ENCODE measurements at regions not wholly inside any gene's neighbourhood (a gene's known extent, or its start where the extent isn't known, plus 50 kb on each side); places are given as distances from the start of the nearest gene placed in this dataset.

- no peak overlapping the region for H2BK15ac ChIP-seq (ENCODE audit: low read depth, low read length)
- H4K20me1 ChIP-seq (ENCODE audit: control insufficient read depth, insufficient read depth, insufficient read length), result no peaks in the 10 kb centered on the region
Measured at GRCh38 chr5:26239588-26239987, 798.8 kb downstream of the CDH9 start.

More at GRCh38 chr5:26239588-26239987, 798.8 kb downstream of the CDH9 start:
- no peaks in the 10 kb centered on the region for H3K27me3 ChIP-seq (ENCODE audit: insufficient read depth, low read length)
- H3K9ac ChIP-seq (ENCODE audit: extremely low read depth, insufficient read length, low read length), result no peak overlapping the region
- peaks cover 31 to 34% of the 10 kb centered on the region in 2 experiments for H3K9me3 Mint-ChIP-seq
- no peak overlapping the region for H2AK5ac ChIP-seq (ENCODE audit: insufficient read length, low read length)
- no peaks in the 10 kb centered on the region for H3K79me1 ChIP-seq (ENCODE audit: insufficient read depth, low read depth, low read length, poor library complexity, severe bottlenecking)
- H3K79me2 ChIP-seq (ENCODE audit: insufficient read depth, low read length), result no peaks in the 10 kb centered on the region
- H3K14ac ChIP-seq (ENCODE audit: insufficient read depth, low read length), result no peak overlapping the region
- H2BK5ac ChIP-seq (ENCODE audit: insufficient read length, low read length), result no peak overlapping the region
- no peak for TF ChIP-seq CTCF (conservative IDR thresholded peaks at IDR 0.05)
- H4K5ac ChIP-seq (ENCODE audit: insufficient read length, low read depth, low read length), result no peak overlapping the region
- no peaks in the 10 kb centered on the region for H3K4me1 ChIP-seq (ENCODE audit: insufficient read depth, low read length)
- no peak overlapping the region for H3K27ac Mint-ChIP-seq
- H2BK20ac ChIP-seq (ENCODE audit: low read depth, low read length, poor library complexity, severe bottlenecking), result no peak overlapping the region
- H3K36me3 Mint-ChIP-seq (ENCODE audit: insufficient read depth in 1 of 3, low read depth in 3 of 3), result peaks cover 1 to 32% (median 7%) of the 10 kb centered on the region in 3 experiments; a peak in 5 of 7 replicates
- H4K91ac ChIP-seq (ENCODE audit: insufficient read length, low read depth, low read length), result no peak overlapping the region
- no peak for DNase-seq
- H3K27ac ChIP-seq (ENCODE audit: insufficient read length, low read depth, low read length), result no peak overlapping the region
- H3K56ac ChIP-seq (ENCODE audit: insufficient read length, low read depth, low read length), result no peak overlapping the region
- no peak overlapping the region for H3K4me3 Mint-ChIP-seq
- WGBS (ENCODE audit: extremely low coverage, insufficient read length, low lambda C conversion rate), result no CpG with 5 or more reads among the region's 4 CpGs
- no peak overlapping the region for H3T11ph ChIP-seq (ENCODE audit: low read length)
- peaks cover 2 to 7% of the 10 kb centered on the region in 2 experiments; a peak in 2 of 4 replicates for H3K4me1 Mint-ChIP-seq
- no peak overlapping the region for H3K23ac ChIP-seq (ENCODE audit: insufficient read length, low read depth, low read length)
- no peak overlapping the region for H4K8ac ChIP-seq (replicated peaks; ENCODE audit: insufficient read length, low read depth, low read length)
- no peak overlapping the region for H2AFZ ChIP-seq (ENCODE audit: low read length)
- H3K4ac ChIP-seq (ENCODE audit: low read depth, low read length), result no peak overlapping the region
- no peaks in the 10 kb centered on the region for H3K23me2 ChIP-seq (ENCODE audit: insufficient read length, low read depth, low read length, poor library complexity, severe bottlenecking)
- H3K27me3 Mint-ChIP-seq (ENCODE audit: low read depth), result peaks cover 43% of the 10 kb centered on the region
- H3K18ac ChIP-seq (ENCODE audit: insufficient read length, low read depth, low read length), result no peak overlapping the region
- no peak overlapping the region for H2BK120ac ChIP-seq (ENCODE audit: low read depth, low read length, poor library complexity, severe bottlenecking)
- no peak overlapping the region for H2BK12ac ChIP-seq (ENCODE audit: insufficient read length, low read depth, low read length)
- H3K9me3 ChIP-seq (ENCODE audit: control insufficient read depth, low read depth, low read length), result no peaks in the 10 kb centered on the region
- no peak overlapping the region for H3K4me2 ChIP-seq (ENCODE audit: insufficient read depth, insufficient read length, low read length)
